ENCODE measurements at regions not wholly inside any gene's neighbourhood (a gene's known extent, or its start where the extent isn't known, plus 50 kb on each side); places are given as distances from the start of the nearest gene placed in this dataset.

GRCh38 chr6:144602523-144603180 lies 317.5 kb downstream of the UTRN start:
- Histone ChIP-seq H3K79me2 (ENCODE audit: control insufficient read depth, insufficient read depth, low read length, unreplicated experiment) (no peaks in the 10 kb centered on the region), H2AFZ (ENCODE audit: low read length, unreplicated experiment) (no peak overlapping the region)

GRCh38 chr6:144606083-144606482 lies 320.9 kb downstream of the UTRN start:
- Histone ChIP-seq H3K79me2 (ENCODE audit: control insufficient read depth, insufficient read depth, low read length, unreplicated experiment) (no peaks in the 10 kb centered on the region), H3K27me3 (ENCODE audit: insufficient read depth, low read length) (no peaks in the 10 kb centered on the region), H3K36me3 (ENCODE audit: insufficient read depth, low read length) (no peaks in the 10 kb centered on the region; the same call in 1 of the 2 replicates), H3K27ac (ENCODE audit: low read depth, low read length) (no peak overlapping the region), H2AFZ (ENCODE audit: low read length, unreplicated experiment) (no peak overlapping the region), H3K4me1 (ENCODE audit: control insufficient read depth, insufficient read depth, low read length, unreplicated experiment) (no peaks in the 10 kb centered on the region), H3K4me3 (ENCODE audit: low read depth, low read length) (no peak overlapping the region)

More at GRCh38 chr6:144602523-144603180, 317.5 kb downstream of the UTRN start:
- Histone ChIP-seq H3K27me3 (ENCODE audit: insufficient read depth, low read length) (no peaks in the 10 kb centered on the region), H3K4me3 (ENCODE audit: low read depth, low read length) (no peak overlapping the region), H3K36me3 (ENCODE audit: insufficient read depth, low read length) (peaks cover 5% of the 10 kb centered on the region; the same call in 1 of the 2 replicates), H3K4me1 (ENCODE audit: control insufficient read depth, insufficient read depth, low read length, unreplicated experiment) (no peaks in the 10 kb centered on the region), H3K27ac (ENCODE audit: low read depth, low read length) (no peak overlapping the region)

GRCh38 chr6:144607998-144608735 lies 323.0 kb downstream of the UTRN start:
- Histone ChIP-seq H3K27me3 (ENCODE audit: insufficient read depth, low read length) (no peaks in the 10 kb centered on the region), H3K79me2 (ENCODE audit: control insufficient read depth, insufficient read depth, low read length, unreplicated experiment) (no peaks in the 10 kb centered on the region), H3K27ac (ENCODE audit: low read depth, low read length) (no peak overlapping the region), H2AFZ (ENCODE audit: low read length, unreplicated experiment) (no peak overlapping the region), H3K36me3 (ENCODE audit: insufficient read depth, low read length) (no peaks in the 10 kb centered on the region), H3K4me3 (ENCODE audit: low read depth, low read length) (no peak overlapping the region), H3K4me1 (ENCODE audit: control insufficient read depth, insufficient read depth, low read length, unreplicated experiment) (no peaks in the 10 kb centered on the region)

GRCh38 chr6:144612811-144613210 lies 327.7 kb downstream of the UTRN start:
- H3K79me2 ChIP-seq (ENCODE audit: control insufficient read depth, insufficient read depth, low read length, unreplicated experiment), result no peaks in the 10 kb centered on the region
- no peaks in the 10 kb centered on the region for H3K27me3 ChIP-seq (ENCODE audit: insufficient read depth, low read length)
- no peak overlapping the region for H3K4me3 ChIP-seq (ENCODE audit: low read depth, low read length)
- H3K36me3 ChIP-seq (ENCODE audit: insufficient read depth, low read length), result no peaks in the 10 kb centered on the region
- no peaks in the 10 kb centered on the region for H3K4me1 ChIP-seq (ENCODE audit: control insufficient read depth, insufficient read depth, low read length, unreplicated experiment)
- no peak overlapping the region for H2AFZ ChIP-seq (ENCODE audit: low read length, unreplicated experiment)
- no peak overlapping the region for H3K27ac ChIP-seq (ENCODE audit: low read depth, low read length)

- no peaks in the 10 kb centered on the region for H3K79me2 ChIP-seq (ENCODE audit: control insufficient read depth, insufficient read depth, low read length, unreplicated experiment)
- H3K4me3 ChIP-seq (ENCODE audit: low read depth, low read length), result no peak overlapping the region
- H3K4me1 ChIP-seq (ENCODE audit: control insufficient read depth, insufficient read depth, low read length, unreplicated experiment), result no peaks in the 10 kb centered on the region
- H3K27me3 ChIP-seq (ENCODE audit: insufficient read depth, low read length), result no peaks in the 10 kb centered on the region
- no peak overlapping the region for H2AFZ ChIP-seq (ENCODE audit: low read length, unreplicated experiment)
- H3K27ac ChIP-seq (ENCODE audit: low read depth, low read length), result no peak overlapping the region
- no peaks in the 10 kb centered on the region for H3K36me3 ChIP-seq (ENCODE audit: insufficient read depth, low read length)
Measured at GRCh38 chr6:144613859-144614258, 328.7 kb downstream of the UTRN start.

GRCh38 chr6:144615870-144616269 lies 330.7 kb downstream of the UTRN start:
- H3K27ac ChIP-seq (ENCODE audit: low read depth, low read length), result no peak overlapping the region
- no peaks in the 10 kb centered on the region for H3K79me2 ChIP-seq (ENCODE audit: control insufficient read depth, insufficient read depth, low read length, unreplicated experiment)
- no peak overlapping the region for H2AFZ ChIP-seq (ENCODE audit: low read length, unreplicated experiment)
- no peaks in the 10 kb centered on the region for H3K4me1 ChIP-seq (ENCODE audit: control insufficient read depth, insufficient read depth, low read length, unreplicated experiment)
- H3K4me3 ChIP-seq (ENCODE audit: low read depth, low read length), result no peak overlapping the region
- no peaks in the 10 kb centered on the region for H3K36me3 ChIP-seq (ENCODE audit: insufficient read depth, low read length)
- no peaks in the 10 kb centered on the region for H3K27me3 ChIP-seq (ENCODE audit: insufficient read depth, low read length)

- H3K4me1 ChIP-seq (ENCODE audit: control insufficient read depth, insufficient read depth, low read length, unreplicated experiment), result no peaks in the 10 kb centered on the region
- H3K27me3 ChIP-seq (ENCODE audit: insufficient read depth, low read length), result no peaks in the 10 kb centered on the region
- H2AFZ ChIP-seq (ENCODE audit: low read length, unreplicated experiment), result no peak overlapping the region
- H3K79me2 ChIP-seq (ENCODE audit: control insufficient read depth, insufficient read depth, low read length, unreplicated experiment), result no peaks in the 10 kb centered on the region
- H3K36me3 ChIP-seq (ENCODE audit: insufficient read depth, low read length), result no peaks in the 10 kb centered on the region
- no peak overlapping the region for H3K4me3 ChIP-seq (ENCODE audit: low read depth, low read length)
- H3K27ac ChIP-seq (ENCODE audit: low read depth, low read length), result no peak overlapping the region
Measured at GRCh38 chr6:144617191-144617590, 332.1 kb downstream of the UTRN start.

- Histone ChIP-seq H3K4me3 (ENCODE audit: low read depth, low read length) (no peak overlapping the region), H3K36me3 (ENCODE audit: insufficient read depth, low read length) (no peaks in the 10 kb centered on the region), H2AFZ (ENCODE audit: low read length, unreplicated experiment) (no peak overlapping the region), H3K4me1 (ENCODE audit: control insufficient read depth, insufficient read depth, low read length, unreplicated experiment) (no peaks in the 10 kb centered on the region), H3K27me3 (ENCODE audit: insufficient read depth, low read length) (no peaks in the 10 kb centered on the region), H3K27ac (ENCODE audit: low read depth, low read length) (no peak overlapping the region), H3K79me2 (ENCODE audit: control insufficient read depth, insufficient read depth, low read length, unreplicated experiment) (no peaks in the 10 kb centered on the region)
Measured at GRCh38 chr6:144617708-144618107, 332.6 kb downstream of the UTRN start.

GRCh38 chr6:144619966-144620365 lies 334.8 kb downstream of the UTRN start:
- Histone ChIP-seq H3K27me3 (ENCODE audit: insufficient read depth, low read length) (no peaks in the 10 kb centered on the region), H2AFZ (ENCODE audit: low read length, unreplicated experiment) (no peak overlapping the region), H3K79me2 (ENCODE audit: control insufficient read depth, insufficient read depth, low read length, unreplicated experiment) (no peaks in the 10 kb centered on the region), H3K36me3 (ENCODE audit: insufficient read depth, low read length) (no peaks in the 10 kb centered on the region), H3K4me1 (ENCODE audit: control insufficient read depth, insufficient read depth, low read length, unreplicated experiment) (no peaks in the 10 kb centered on the region), H3K27ac (ENCODE audit: low read depth, low read length) (no peak overlapping the region), H3K4me3 (ENCODE audit: low read depth, low read length) (no peak overlapping the region)

GRCh38 chr6:144621332-144621731 lies 336.2 kb downstream of the UTRN start:
- Histone ChIP-seq H3K27me3 (ENCODE audit: insufficient read depth, low read length) (no peaks in the 10 kb centered on the region), H2AFZ (ENCODE audit: low read length, unreplicated experiment) (no peak overlapping the region), H3K36me3 (ENCODE audit: insufficient read depth, low read length) (no peaks in the 10 kb centered on the region), H3K27ac (ENCODE audit: low read depth, low read length) (no peak overlapping the region), H3K4me1 (ENCODE audit: control insufficient read depth, insufficient read depth, low read length, unreplicated experiment) (no peaks in the 10 kb centered on the region), H3K4me3 (ENCODE audit: low read depth, low read length) (no peak overlapping the region), H3K79me2 (ENCODE audit: control insufficient read depth, insufficient read depth, low read length, unreplicated experiment) (no peaks in the 10 kb centered on the region)

GRCh38 chr6:144624246-144624645 lies 339.1 kb downstream of the UTRN start:
- no peak overlapping the region for H2AFZ ChIP-seq (ENCODE audit: low read length, unreplicated experiment)
- no peaks in the 10 kb centered on the region for H3K4me1 ChIP-seq (ENCODE audit: control insufficient read depth, insufficient read depth, low read length, unreplicated experiment)
- H3K27me3 ChIP-seq (ENCODE audit: insufficient read depth, low read length), result no peaks in the 10 kb centered on the region
- H3K4me3 ChIP-seq (ENCODE audit: low read depth, low read length), result no peak overlapping the region
- H3K79me2 ChIP-seq (ENCODE audit: control insufficient read depth, insufficient read depth, low read length, unreplicated experiment), result no peaks in the 10 kb centered on the region
- no peak overlapping the region for H3K27ac ChIP-seq (ENCODE audit: low read depth, low read length)
- H3K36me3 ChIP-seq (ENCODE audit: insufficient read depth, low read length), result no peaks in the 10 kb centered on the region

Measured in ACC112 (cell line).